Activated naive CD8-positive, alpha-beta T cell treated with anti-CD3 and anti-CD28 coated beads for 36 hours (primary cell): ENCODE measurements at regions not wholly inside any gene's neighbourhood (a gene's known extent, or its start where the extent isn't known, plus 50 kb on each side); places are given as distances from the start of the nearest gene placed in this dataset.

Experiments used
- DNase-seq: peaks from one replicate; pipeline ENCODE4 v3.0.0; 2021
- H3K27ac Mint-ChIP-seq: one replicate; pipeline ENCODE4 v1.8.0; 2022; ENCODE audit warnings: mild to moderate bottlenecking, moderate library complexity, mixed read lengths
- H3K27me3 Mint-ChIP-seq: one replicate; pipeline ENCODE4 v1.8.0; 2022; ENCODE audit warnings: mild to moderate bottlenecking, mixed read lengths
- H3K36me3 Mint-ChIP-seq: one replicate; pipeline ENCODE4 v1.8.0; 2021; ENCODE audit warnings: mild to moderate bottlenecking, mixed read lengths
- H3K4me1 Mint-ChIP-seq: one replicate; pipeline ENCODE4 v1.8.0; 2021; ENCODE audit warnings: mixed read lengths
- H3K4me3 Mint-ChIP-seq: one replicate; pipeline ENCODE4 v1.8.0; 2022; ENCODE audit warnings: mild to moderate bottlenecking, moderate library complexity, mixed read lengths
- H3K9me3 Mint-ChIP-seq: one replicate; pipeline ENCODE4 v1.8.0; 2022; ENCODE audit warnings: mixed read lengths

- H3K4me3 Mint-ChIP-seq = no peak overlapping the region
- peaks cover 10% of the 10 kb centered on the region for H3K27me3 Mint-ChIP-seq
- no peak for DNase-seq
- H3K36me3 Mint-ChIP-seq = no peaks in the 10 kb centered on the region
- no peak overlapping the region for H3K27ac Mint-ChIP-seq
- H3K9me3 Mint-ChIP-seq = peaks cover 6% of the 10 kb centered on the region
- peaks cover 2% of the 10 kb centered on the region for H3K4me1 Mint-ChIP-seq
Observed at GRCh38 chr20:52261792-52262191, 70.2 kb upstream of the ZFP64 start.

DNA sequence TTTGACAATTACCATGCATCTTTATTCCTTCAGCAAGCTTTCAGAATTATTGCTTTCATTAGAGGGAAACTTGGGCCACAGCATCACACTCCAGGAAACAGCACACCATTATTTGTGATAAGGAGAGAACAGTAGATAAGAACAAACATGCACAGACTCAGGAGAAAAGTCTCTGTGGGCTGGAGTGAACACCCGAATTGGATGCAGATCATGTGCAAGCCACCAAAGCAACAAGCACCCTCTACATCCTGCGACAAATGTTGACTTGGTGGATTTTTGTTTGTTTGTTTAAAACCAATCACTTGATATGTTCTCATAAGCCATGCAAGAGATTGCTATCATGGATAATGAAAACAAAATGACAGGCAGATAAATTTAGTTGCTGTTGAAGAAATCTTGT is 67.7 kb upstream of the ZFP64 start:
- no peaks in the 10 kb centered on the region for H3K27me3 Mint-ChIP-seq
- H3K9me3 Mint-ChIP-seq = peaks cover 6% of the 10 kb centered on the region
- no peak for DNase-seq
- no peaks in the 10 kb centered on the region for H3K4me1 Mint-ChIP-seq
- H3K27ac Mint-ChIP-seq = no peak overlapping the region
- no peak overlapping the region for H3K4me3 Mint-ChIP-seq
- no peaks in the 10 kb centered on the region for H3K36me3 Mint-ChIP-seq

DNA sequence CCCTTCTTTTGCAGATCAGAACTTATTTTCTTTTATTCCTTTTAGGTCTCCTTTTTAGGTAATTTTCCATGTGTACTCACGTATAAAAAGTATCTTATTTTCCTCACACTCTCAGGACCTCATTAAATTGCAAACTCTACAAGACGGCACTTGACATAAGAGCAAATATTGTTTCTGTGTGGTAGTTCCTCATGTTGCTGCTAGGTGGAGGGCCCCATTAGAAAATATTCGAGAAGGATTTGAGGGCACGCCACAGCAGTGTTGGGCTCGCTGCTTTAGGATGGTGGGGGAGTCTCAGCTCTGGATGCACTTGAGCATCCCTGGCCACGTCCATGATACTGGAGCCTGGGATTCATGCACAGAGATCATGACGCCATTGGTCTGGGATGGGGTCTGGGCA is 64.9 kb upstream of the ZFP64 start:
- H3K9me3 Mint-ChIP-seq = peaks cover 6% of the 10 kb centered on the region
- DNase-seq = no peak
- no peaks in the 10 kb centered on the region for H3K36me3 Mint-ChIP-seq
- H3K27me3 Mint-ChIP-seq = no peaks in the 10 kb centered on the region
- H3K4me3 Mint-ChIP-seq = no peak overlapping the region
- no peak overlapping the region for H3K27ac Mint-ChIP-seq
- no peaks in the 10 kb centered on the region for H3K4me1 Mint-ChIP-seq

DNA sequence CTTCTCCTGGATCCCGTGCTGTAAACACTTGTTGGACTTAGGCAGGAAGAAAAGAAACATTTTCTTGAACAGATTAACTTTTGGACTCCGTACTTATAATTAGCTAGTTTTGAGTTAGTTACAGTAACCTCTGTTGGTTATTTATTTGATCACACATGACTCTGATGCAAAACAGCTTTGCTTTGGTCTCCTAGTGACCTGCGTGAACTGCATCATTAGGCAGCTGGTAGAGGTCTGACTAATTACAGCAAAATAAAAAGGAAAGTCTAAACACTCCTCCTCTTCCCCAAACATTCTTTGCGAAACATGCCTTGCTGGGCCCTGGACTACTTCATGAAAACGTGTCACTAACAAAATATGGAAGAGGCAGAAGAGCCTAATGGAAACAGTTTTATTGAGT is 61.1 kb upstream of the ZFP64 start:
- Mint-ChIP-seq H3K4me1 (no peaks in the 10 kb centered on the region), H3K4me3 (no peak overlapping the region), H3K27me3 (no peaks in the 10 kb centered on the region), H3K9me3 (no peaks in the 10 kb centered on the region), H3K36me3 (no peaks in the 10 kb centered on the region), H3K27ac (no peak overlapping the region)
- no peak for DNase-seq

DNA sequence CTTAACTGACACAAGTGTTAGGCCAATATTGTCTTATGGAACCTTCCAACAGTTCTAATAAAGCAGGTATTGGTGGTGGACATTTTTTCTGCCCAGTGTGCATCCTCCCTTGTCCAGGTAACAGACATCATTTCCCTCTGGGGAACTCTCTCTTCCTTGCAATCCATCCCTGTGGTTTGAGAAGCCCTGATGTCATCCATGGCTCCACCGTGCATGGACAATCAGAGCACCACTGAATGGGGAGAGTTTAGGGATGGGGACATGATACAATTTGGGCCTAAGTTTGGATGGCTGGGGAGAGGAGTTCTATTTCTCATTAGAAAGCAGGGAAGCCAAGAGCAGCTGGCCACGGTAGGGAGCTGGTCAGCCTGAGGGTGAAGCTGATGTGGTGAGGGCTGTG is 60.2 kb upstream of the ZFP64 start:
- no peak overlapping the region for H3K27ac Mint-ChIP-seq
- H3K4me1 Mint-ChIP-seq = no peaks in the 10 kb centered on the region
- no peak overlapping the region for H3K4me3 Mint-ChIP-seq
- no peak for DNase-seq
- no peaks in the 10 kb centered on the region for H3K36me3 Mint-ChIP-seq
- H3K9me3 Mint-ChIP-seq = no peaks in the 10 kb centered on the region
- H3K27me3 Mint-ChIP-seq = no peaks in the 10 kb centered on the region

- Mint-ChIP-seq H3K9me3 (no peaks in the 10 kb centered on the region), H3K27ac (no peak overlapping the region), H3K27me3 (no peaks in the 10 kb centered on the region), H3K4me1 (no peaks in the 10 kb centered on the region), H3K4me3 (no peak overlapping the region), H3K36me3 (no peaks in the 10 kb centered on the region)
- DNase-seq = no peak
Observed at GRCh38 chr20:52251136-52251700, 59.6 kb upstream of the ZFP64 start.

- no peaks in the 10 kb centered on the region for H3K36me3 Mint-ChIP-seq
- H3K4me3 Mint-ChIP-seq = no peak overlapping the region
- H3K27me3 Mint-ChIP-seq = no peaks in the 10 kb centered on the region
- H3K9me3 Mint-ChIP-seq = no peaks in the 10 kb centered on the region
- no peak overlapping the region for H3K27ac Mint-ChIP-seq
- no peak for DNase-seq
- H3K4me1 Mint-ChIP-seq = no peaks in the 10 kb centered on the region
Observed at GRCh38 chr20:52247548-52247947, 56.0 kb upstream of the ZFP64 start.

DNA sequence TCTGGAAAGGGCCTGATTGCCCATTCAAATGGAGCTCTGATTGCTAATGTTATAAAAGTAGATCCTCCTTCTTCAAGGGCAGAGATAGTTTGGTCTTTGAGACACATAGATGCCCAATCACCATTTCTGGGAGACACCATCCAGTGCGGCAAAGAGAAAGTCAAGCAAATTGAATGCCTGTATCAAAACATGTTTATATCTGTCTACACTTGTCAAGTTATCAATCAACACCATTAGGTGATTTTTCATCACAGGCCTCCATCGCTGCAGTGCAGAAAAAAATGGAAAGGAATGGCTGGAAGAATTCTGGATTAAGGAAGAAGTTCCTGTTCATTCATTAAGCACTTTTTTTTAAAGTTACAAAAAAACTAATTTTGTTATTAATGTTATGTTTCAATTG is 54.8 kb upstream of the ZFP64 start:
- H3K27me3 Mint-ChIP-seq = no peaks in the 10 kb centered on the region
- H3K27ac Mint-ChIP-seq = no peak overlapping the region
- no peak overlapping the region for H3K4me3 Mint-ChIP-seq
- no peaks in the 10 kb centered on the region for H3K36me3 Mint-ChIP-seq
- no peaks in the 10 kb centered on the region for H3K4me1 Mint-ChIP-seq
- DNase-seq = no peak
- H3K9me3 Mint-ChIP-seq = no peaks in the 10 kb centered on the region

DNA sequence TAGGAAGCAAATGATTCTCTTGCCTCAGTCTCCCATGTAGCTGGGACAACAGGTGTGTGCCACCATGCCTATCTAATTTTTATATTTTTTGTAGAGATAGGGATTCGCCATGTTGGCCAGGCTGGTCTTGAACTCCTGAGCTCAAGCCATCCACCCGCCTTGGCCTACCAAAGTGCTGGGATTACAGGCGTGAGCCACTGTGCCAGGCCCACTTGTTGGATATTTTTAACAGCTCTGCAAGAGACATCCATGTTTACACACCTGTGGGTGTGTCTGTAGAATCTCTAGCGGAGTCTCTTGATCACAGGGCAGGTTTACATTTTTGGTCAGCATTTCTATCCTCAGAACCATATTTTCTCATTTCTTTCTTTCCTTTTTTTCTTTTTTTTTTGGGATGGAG is 53.1 kb upstream of the ZFP64 start:
- H3K4me1 Mint-ChIP-seq = no peaks in the 10 kb centered on the region
- no peak for DNase-seq
- H3K27ac Mint-ChIP-seq = no peak overlapping the region
- no peak overlapping the region for H3K4me3 Mint-ChIP-seq
- H3K36me3 Mint-ChIP-seq = no peaks in the 10 kb centered on the region
- H3K9me3 Mint-ChIP-seq = no peaks in the 10 kb centered on the region
- no peaks in the 10 kb centered on the region for H3K27me3 Mint-ChIP-seq

- Mint-ChIP-seq H3K36me3 (no peaks in the 10 kb centered on the region), H3K9me3 (no peaks in the 10 kb centered on the region), H3K27me3 (peaks cover 3% of the 10 kb centered on the region), H3K4me3 (no peak overlapping the region), H3K4me1 (no peaks in the 10 kb centered on the region), H3K27ac (no peak overlapping the region)
- no peak for DNase-seq
Observed at GRCh38 chr20:52242237-52243230, 51.0 kb upstream of the ZFP64 start.
